GM12891 (cell line): ENCODE measurements at regions not wholly inside any gene's neighbourhood (a gene's known extent, or its start where the extent isn't known, plus 50 kb on each side); places are given as distances from the start of the nearest gene placed in this dataset.

ENCODE experiments used
- PAX5 ChIP-seq: IDR thresholded peaks from 2 replicates; pipeline ENCODE4 v1.6.1; 2011; ENCODE audit warnings: low read length, moderate library complexity, mild to moderate bottlenecking; ENCODE audit not compliant: insufficient read depth, severe bottlenecking
- POLR2A ChIP-seq: IDR thresholded peaks from 2 replicates; pipeline ENCODE4 v1.6.1; 2011; ENCODE audit warnings: low read depth, low read length, control low read depth
- POLR2AphosphoS5 ChIP-seq: IDR thresholded peaks from 2 replicates; pipeline ENCODE4 v1.6.1; 2011; ENCODE audit warnings: low read depth, low read length, control low read depth
- POU2F2 ChIP-seq: IDR thresholded peaks from 2 replicates; pipeline ENCODE4 v1.6.1; 2011; ENCODE audit warnings: low read depth, mild to moderate bottlenecking, control low read depth, low read length, moderate library complexity
- SPI1 ChIP-seq: IDR thresholded peaks from 2 replicates; pipeline ENCODE4 v1.6.1; 2011; ENCODE audit warnings: low read depth, low read length, control low read depth
- TAF1 ChIP-seq: IDR thresholded peaks from 2 replicates; pipeline ENCODE4 v1.6.1; 2011; ENCODE audit warnings: low read depth, low read length, control low read depth

DNA sequence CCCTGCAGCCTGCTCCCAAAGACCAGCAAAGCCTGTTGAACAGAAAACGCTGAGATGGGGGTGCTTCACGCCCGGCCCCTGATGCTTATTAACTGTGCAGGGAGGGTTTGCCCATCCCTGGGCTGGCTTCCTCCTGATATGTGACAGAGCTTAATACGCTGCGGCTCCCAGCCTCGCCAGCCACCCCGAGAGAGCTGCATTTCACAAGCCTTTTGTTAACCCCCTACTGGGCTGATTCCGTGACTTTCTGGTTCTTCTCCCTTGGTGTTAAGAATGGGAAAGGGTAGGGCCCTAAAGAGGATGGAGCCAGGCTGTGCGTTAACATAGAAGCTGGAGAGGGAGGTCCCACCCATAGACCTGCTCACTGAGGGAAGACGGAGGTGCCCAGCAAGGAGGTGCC is 211.8 kb downstream of the ENGASE start:
- TF ChIP-seq POLR2A (no peak), POLR2AphosphoS5 (no peak), TAF1 (no peak), SPI1 (no peak), PAX5 (no peak), POU2F2 (no peak)
